Activated naive CD8-positive, alpha-beta T cell treated with anti-CD3 and anti-CD28 coated beads, Interleukin-2, amount 50 U/mL, for 16 hours (primary cell): ENCODE measurements at regions not wholly inside any gene's neighbourhood (a gene's known extent, or its start where the extent isn't known, plus 50 kb on each side); places are given as distances from the start of the nearest gene placed in this dataset.
"Not testable (repeated sequence)": the region's sequence is repeated elsewhere in the genome, so short reads cannot be mapped to it uniquely, and the experiment has no call there.

Experiments used
- DNase-seq: peaks from one replicate; pipeline ENCODE4 v3.0.0-alpha.2; 2020; ENCODE audit warnings: low read depth, low spot score

DNA sequence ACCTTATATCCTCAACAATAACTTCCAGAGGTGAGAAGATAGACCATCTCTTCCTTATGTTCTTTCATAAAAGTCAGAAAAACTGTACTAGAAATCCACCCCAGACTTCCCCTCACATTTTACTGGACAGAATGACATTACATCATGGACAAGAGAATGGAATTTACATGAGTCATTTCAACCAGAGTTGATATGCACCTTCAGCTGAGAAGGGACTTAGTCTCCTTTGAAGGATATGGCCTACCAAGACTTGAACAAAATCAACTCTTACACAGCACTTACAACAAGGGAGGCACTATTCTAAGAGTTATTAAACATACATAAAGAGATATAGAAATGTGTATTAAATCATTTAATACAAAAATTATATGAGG is 380.0 kb upstream of the DPH6 start:
- DNase-seq: no peak

DNA sequence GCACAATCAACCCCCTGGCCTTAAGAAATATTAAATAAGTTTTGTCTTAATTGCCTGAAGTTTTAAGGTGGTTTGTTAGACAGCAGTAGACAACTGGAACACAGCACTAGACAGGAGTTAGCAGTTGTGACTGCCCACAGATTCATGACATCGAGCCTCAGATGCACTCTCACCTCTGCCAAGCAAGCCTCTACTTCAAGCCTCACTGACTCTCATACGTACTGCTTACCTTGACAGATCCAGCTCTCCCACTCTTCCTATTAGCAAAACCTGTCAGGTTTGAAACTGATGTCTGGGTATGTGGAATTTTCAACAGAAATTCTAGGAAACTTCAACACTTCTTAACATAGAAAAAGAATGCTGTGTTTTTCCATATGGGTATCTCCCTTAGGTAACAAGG is 382.9 kb upstream of the DPH6 start:
- DNase-seq: no peak

DNA sequence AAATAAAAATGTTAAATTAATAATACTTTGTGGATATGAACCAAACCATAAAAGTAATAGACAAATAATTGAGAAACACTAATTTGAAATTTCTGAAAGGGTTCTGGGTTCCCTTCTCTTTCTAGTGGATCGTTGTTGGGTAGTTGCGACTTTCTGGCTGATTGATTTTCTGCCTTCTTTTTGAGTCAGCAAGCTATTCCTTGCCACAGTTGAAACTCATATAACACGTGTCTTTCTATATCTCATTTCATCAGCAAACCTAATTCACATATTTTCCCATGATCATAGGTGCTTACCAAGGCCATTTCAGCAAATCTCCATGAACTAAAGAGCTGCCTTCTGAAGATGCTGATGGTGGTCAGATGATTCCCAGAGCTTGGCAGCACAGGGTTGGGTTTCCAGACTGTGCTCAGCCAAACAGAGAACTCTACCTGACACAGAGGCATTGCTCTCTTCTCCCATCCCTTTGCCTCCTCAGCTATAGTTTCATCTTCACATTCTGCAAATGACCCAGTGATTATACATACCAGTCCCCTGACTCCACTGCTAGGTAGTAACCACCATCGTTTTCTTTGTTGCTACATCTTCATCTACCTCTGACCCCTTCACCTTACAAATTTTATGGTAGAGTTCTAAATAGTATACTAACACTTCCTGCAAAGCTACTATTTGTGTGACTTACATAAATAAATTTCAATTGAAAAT is 383.9 kb upstream of the DPH6 start:
- DNase-seq: no peak

DNA sequence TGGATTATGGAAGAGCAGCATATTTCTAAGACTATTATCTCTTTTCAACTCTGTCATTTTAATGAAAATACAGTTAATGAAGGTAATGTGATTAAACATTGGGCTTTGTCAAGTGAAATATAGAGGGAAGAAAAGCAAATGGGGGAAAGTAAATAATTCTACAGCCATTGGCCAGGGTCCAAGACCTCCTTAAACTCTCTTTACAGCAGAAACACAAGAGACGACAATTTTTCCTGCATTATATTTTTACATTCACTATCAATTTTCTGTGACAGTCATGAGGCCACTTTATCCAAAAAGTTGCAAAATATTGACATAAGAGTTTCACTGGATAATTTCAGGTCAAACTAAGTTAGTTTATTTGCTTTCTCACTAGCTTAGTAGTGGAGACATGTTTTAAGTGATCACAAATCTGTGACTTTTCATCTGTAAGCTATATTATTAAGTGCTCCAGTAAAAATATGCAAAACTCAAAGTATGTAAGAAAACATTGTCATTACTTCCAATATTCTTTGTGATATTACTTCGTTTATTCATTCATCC is 385.9 kb upstream of the DPH6 start:
- DNase-seq: no peak

DNA sequence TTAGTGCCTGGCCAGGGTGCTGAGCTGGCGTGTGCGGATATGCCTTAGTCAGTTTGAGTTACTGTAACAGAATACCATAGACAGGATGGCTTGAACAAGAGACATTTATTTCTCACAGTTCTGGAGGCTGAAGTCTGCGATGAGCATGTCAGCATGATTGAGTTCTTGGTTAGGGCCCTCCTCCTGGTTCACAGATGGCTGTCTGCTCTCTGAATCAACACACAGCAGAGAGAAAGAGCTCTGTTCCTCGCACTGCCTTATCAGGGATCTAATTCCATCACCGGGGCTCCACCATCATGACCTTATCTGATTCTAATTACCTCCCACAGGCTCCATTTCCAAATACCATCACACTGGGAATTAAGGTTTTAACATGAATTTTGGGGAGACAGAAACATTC is 386.6 kb upstream of the DPH6 start:
- DNase-seq: no peak

DNA sequence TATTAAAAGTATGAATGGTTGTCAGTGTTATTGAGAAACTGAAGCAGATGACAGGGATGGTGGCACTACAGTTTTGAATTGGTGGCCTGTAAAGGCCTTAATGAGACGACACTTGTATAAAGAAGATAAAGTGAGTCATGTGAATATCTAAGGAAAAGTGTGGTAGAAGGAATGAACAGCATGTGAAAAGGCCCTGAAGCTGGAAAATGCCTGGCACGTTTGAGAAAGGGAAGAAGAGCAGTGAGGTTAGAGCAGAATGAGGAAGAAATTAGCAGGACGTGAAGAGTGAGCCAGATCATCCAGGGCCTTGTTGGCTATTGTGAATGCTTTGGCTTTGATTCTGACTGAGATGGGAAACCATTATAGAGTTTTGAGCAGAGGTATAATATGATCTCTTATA is 387.6 kb upstream of the DPH6 start:
- no peak for DNase-seq

DNA sequence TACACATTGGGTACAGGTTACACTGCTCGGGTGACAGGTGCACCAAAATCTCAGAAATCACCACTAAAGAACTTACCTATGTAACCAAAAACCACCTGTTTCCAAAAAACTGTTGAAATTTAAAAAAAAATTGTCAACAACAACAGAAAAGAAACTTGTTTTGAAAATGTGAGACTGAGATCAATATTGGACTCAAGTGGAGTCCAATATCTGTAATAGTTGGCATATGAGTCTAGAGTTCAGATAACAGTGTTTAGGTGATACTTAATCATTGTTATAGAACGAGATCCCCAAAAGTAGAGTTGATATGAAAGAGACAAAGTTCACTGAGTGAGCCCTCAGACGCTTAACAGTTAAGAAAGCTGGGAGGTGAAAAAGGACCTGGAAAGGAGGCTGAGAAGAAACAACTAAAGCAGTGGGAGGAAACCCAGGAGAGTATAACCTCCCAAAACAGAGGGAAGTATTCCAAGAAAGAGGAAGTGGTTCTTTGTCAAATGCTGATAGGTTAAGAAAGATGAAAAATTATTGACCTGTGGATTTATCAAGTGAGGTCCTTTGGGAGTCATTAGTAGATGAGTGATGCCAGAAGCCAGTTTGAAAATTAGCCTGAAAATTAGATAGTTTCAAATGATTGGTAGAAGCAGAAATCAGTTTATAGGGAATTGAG is 388.6 kb upstream of the DPH6 start:
- DNase-seq: no peak

DNA sequence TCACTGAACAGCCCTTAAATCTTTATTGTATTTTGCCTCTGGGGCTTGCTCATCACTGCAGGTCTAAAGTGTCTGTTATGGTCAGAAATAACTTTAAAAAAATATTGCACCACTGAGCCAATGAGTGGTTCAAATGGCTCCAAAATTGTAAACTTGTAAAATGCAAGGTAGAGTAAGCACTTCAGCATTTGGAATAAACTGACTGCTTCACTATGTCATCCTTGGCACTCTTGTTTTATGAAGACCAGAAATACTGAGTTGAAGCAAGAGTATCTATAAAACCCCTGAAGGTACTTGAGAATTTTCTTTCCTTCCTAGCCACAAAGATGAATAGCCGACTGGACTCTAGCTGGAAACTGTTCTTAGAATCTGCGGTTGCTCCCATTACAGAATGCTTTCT is 390.3 kb upstream of the DPH6 start:
- no peak for DNase-seq

DNA sequence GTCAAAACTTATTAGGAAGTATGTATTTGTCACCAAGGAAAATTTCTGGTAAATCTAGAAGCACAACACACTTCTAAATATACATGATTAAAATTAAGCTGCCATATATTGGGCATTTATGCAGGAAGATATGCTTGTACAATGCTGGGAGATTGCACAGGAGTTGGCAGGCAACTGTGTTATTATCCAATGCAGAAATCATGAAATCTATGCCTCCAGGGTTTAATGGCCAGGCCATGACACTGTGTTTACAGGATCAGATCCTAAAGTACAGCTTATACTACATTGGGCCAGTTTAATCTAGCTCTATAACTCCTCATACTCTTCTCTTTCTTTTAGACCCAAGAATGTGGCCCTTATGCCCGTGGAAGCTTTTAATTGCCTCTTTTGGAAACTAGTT is 391.4 kb upstream of the DPH6 start:
- no peak for DNase-seq

DNA sequence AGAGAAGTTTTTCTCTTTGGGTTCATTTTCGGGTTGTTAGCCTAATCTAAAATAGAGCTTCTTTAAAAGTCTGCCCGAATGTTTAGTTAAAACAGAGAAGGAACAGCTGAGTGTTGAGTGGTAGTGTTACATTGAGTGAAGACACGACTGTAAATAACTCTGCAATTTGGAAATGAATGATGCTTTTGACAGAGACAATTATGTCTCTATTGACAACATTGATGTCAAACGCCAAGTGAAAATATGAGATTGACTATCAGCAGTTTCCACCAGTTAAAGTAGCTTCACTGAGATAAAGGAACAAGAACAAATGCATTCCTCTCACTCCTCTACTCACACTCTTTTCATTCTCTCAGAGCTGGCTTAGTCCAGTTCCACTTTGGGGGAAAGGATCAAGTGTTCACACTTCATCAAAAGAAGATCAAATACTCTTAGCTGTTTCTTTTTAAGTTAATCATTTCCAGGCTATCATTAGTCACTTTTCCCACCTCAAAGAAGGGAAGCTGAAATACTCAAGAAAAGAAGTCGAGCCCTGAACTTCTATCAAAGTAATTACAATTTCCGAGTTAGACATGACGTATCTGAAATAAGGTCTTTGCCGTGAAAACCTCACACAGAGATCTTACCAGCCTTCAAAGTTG is 399.1 kb upstream of the DPH6 start:
- no peak for DNase-seq

DNA sequence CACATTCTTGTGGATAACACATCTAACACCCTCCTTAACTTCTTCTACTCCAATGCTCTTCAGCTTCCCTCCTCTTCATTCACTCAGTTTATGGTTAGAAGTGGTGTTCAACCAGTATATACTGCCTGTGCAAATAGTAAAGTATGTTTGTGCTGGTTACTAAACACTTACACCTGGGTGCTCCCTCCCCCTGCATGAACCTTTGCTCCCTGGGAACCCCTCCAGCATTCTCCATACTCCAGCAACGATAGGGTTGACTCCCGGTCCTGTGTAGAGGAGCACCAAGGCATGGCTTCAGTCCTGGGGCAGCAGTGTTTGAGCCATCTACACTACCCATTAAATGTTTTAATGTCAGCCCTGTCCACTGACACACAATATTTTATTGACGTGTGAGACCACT is 407.5 kb upstream of the DPH6 start:
- DNase-seq: no peak

DNA sequence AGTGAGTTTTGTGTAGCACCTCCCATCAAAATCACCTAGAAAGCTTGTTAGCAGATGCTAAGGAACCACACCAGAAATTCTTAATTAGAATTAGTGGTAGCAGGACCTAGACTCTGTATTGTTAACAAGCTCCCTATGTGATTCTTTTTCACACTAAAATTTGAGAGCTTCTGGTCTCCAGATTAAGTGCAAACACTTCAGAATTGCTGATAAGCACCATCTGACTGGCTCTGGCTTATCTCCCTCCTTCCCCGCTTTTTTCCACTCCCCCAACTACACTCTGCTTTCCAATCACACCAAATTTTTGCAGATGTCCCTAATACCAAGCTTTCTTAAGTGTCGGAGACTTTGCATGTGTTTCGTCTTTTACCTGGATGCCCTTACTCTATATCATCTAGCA is 410.1 kb upstream of the DPH6 start:
- no peak for DNase-seq

DNA sequence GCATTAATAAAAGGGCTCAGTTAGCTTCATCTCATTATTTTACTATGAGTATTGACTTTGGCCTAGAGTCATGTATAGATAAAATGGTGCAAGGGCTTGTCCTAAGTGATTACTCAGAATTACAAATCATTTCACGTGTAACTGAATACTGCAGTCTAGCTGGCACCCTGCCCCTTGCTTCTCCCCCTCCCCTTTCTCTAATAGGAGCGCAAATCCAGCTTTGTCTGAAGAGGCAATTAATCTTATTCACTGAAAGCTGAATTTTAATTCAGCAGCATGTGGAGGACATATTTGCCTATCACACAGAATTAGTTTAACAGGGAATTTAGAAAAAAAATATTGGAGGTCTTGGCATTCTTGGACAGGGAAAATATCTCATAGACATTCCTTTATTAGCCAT is 412.1 kb upstream of the DPH6 start:
- DNase-seq: no peak

DNA sequence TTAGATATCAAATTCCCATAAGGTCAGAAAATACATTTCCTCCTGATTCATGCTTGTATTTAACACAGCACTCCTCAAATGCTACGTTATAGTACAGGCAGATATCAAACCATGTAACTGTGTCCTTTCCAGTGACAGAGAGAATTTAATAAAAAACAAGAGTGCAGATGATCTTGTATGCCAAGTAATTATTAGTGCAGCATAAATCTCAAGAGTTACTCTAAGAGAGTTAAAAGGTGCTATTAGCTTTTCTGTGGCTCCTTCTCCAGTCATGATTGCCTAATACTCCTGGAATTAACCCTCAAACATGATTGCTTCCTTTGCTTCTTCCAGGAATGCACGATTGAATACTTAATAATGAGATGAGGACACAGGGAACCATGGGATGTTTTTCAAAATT is 413.0 kb upstream of the DPH6 start:
- no peak for DNase-seq

DNA sequence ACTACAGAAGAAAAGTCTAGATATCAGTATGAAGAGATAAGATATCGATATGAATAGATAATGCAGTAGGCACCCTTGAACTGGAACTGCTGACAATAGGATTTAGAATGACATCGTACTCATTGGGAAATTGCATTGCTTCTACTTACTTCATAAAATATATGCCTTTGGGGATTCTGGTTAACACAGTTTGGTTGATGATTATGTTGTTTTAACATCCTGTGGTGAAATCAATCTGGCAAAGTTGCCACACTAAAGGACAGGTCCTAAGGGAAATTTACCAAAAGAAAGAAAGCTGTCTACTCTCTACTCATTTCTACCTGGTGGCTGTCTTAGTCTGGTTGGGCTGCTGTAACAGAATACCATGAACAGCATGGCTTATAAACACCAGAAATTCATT is 417.4 kb upstream of the DPH6 start:
- no peak for DNase-seq

DNA sequence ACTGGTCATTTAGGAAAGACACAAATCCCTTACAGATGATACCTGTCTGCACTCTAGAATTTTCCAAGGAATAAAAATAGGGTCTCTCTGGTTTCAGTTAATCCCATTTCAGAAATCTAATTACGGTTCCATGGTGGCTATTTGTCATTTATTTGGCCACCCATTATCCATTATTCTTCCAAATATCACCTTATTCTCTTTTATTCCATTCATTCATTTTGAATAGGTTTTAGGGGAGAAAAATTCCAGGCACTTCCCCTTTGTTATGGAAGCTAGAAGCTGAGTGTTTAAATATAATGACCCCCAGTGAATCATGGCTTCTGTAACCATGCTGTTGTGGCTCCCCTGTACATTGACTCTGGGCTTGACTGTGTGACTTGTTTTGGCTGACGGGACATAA is 420.8 kb upstream of the DPH6 start:
- DNase-seq: no peak

DNA sequence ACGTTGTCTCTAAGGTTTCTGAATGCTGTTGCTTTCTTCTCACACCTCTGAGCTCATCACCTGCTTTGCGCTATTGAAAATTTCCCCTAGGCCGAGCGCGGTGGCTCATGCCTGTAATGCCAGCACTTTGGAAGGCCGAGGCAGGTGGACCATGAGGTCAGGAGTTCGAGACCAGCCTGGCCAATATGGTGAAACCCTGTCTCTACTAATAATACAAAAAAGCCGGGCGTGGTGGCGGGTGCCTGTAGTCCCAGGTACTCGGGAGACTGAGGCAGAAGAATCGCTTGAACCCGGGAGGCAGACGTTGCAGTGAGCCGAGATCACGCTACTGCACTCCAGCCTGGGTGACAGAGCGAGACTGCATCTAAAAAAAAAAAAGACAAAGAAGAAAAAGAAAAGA is 422.0 kb upstream of the DPH6 start:
- not testable (repeated sequence) for DNase-seq

DNA sequence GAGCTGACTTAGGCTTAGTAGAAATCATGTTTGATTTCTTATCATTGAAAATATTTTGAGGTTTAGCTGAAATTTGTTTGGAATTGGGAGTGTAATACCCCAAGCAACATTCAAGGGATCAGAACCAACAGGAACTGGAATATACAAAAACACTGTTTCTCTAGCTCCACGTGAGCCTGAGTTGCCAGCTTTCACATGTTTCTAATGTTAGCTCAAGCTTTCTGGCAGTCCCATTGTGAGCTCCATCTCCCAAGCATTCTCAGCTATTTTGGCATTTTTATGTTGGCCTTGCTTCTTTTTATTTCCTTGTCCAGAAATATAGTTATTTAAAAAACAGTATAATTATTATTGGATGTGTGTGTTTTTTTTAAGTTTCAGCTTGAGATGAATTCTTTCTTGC is 427.1 kb upstream of the DPH6 start:
- DNase-seq: no peak

DNA sequence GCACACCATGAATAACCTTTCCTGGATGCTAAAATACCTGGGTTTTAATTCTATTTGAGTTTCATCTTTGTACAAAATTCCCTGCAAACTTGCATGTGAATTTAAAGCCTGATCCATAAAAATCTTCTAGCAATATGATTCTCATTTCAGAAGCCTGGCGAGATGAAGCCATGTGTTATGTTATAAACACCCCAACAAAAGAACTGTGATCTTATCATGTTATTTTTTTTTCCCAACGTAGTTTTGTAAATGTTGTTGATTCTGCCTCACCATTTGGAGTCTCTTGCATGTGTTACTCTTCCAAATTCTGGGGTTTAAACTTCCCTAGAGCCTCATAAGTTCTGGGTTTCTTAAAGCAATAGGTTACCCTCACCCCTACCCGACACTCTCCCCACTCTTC is 428.1 kb upstream of the DPH6 start:
- no peak for DNase-seq

DNA sequence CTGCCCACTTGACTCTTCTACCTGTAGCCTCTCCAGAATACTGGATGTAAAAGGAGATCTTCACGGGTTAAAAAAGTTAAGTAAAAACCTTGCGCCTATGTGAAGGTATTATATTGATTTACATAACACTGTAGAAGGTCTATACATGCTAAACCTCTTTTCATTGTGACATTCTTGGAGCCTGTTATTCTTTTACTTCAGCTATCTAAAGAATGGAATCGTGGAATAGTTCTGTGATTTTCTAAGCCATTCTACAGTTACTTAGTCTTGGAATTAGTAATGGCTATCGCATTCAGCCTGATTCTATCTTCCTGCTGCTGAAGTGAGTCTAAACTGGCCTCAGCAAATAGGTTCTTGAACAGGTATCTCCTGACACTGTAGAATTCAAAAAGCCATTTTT is 430.0 kb upstream of the DPH6 start:
- no peak for DNase-seq

DNA sequence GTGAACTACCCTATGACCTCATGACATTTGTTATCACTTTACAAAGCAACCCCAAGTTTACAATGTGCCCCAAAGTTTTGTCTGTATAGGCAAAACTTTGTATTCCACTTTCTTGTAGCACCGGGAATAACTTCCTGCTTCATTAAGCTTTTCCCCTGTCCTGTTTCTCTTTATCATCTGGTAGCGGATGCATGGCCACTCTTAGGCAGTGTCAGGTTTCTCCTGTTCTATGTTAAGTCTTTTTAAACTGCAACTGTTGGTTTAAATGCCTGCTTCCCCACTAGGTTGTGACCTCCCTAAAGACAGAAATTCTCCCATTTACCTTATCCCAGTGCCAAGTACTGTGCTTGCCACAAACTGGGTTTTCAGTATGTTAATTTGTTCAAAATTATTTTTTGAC is 433.6 kb upstream of the DPH6 start:
- DNase-seq: no peak

DNA sequence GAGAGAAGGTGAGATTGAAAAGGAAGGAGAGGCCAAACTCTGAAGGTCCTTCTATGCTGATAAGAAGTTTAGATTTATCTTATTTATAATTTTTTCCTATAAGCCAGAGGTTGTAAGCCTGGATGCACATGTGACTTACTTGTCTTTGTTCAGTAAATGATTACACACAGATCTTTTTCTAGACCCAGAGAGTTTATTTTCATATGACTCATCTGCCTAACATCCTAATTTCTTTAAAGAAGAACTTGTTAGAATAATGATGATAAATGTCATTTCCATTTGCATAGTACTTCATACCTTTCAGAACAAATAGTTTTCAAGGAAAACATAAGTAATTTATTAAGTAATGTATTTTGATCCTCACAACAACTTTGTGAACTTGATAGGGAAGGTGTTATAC is 434.8 kb upstream of the DPH6 start:
- DNase-seq: no peak

DNA sequence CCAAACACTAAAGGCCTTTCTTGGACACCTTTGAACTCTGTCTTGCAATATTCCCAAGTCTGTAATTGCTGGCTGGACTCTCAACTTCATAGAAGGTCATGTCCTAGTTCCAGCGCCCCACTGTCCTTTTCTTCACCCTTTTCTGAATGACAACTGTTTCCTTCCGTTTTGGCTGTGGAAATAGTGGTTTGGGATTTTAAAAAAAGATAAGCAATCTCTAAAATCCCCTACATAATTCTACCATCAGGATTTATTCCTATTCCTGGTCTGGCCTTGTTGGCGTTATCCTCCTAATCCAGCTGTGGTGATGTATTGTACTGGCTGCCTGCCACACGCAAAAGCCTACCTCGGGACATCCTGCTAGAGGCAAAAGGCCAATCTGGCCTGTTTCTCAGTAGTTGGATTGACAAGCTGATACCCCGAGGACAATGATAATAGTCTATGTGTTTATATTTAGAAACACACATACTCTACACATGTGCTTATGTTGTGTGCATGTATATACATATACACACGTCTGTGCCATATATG is 440.3 kb upstream of the DPH6 start:
- DNase-seq: no peak
